ENCODE measurements at regions not wholly inside any gene's neighbourhood (a gene's known extent, or its start where the extent isn't known, plus 50 kb on each side); places are given as distances from the start of the nearest gene placed in this dataset.
A peak's percentile ranks its signal among the peaks of the same experiment; 100 is the strongest.
"Not testable (repeated sequence)": the region's sequence is repeated elsewhere in the genome, so short reads cannot be mapped to it uniquely, and the experiment has no call there.

DNA sequence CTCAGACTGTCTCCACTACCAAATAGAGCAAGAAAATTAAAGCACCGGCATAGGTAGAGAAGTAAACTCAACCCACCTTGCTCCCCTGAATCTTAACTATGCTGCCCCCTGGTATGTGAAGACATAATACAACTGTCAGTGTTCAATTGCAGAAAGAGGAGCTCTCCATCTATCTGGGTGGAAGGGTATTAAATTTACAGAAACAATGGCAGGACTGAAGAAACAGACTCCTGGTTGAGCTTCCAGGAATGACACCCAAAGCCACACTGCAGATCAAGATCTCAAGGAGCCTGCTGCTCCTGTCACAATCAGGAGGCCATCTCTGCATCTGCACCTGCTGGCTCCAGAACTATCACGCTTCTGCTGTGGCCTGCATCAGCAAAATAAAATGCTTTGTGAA, 132.1 kb upstream of the BMAL1 start:
- no peak for TF ChIP-seq ZFX (IDR thresholded peaks at IDR 0.05)
- TF ChIP-seq, protein P1, sequence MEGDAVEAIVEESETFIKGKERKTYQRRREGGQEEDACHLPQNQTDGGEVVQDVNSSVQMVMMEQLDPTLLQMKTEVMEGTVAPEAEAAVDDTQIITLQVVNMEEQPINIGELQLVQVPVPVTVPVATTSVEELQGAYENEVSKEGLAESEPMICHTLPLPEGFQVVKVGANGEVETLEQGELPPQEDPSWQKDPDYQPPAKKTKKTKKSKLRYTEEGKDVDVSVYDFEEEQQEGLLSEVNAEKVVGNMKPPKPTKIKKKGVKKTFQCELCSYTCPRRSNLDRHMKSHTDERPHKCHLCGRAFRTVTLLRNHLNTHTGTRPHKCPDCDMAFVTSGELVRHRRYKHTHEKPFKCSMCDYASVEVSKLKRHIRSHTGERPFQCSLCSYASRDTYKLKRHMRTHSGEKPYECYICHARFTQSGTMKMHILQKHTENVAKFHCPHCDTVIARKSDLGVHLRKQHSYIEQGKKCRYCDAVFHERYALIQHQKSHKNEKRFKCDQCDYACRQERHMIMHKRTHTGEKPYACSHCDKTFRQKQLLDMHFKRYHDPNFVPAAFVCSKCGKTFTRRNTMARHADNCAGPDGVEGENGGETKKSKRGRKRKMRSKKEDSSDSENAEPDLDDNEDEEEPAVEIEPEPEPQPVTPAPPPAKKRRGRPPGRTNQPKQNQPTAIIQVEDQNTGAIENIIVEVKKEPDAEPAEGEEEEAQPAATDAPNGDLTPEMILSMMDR (conservative IDR thresholded peaks at IDR 0.05), result no peak
- H3K27ac ChIP-seq, result no peak overlapping the region

DNA sequence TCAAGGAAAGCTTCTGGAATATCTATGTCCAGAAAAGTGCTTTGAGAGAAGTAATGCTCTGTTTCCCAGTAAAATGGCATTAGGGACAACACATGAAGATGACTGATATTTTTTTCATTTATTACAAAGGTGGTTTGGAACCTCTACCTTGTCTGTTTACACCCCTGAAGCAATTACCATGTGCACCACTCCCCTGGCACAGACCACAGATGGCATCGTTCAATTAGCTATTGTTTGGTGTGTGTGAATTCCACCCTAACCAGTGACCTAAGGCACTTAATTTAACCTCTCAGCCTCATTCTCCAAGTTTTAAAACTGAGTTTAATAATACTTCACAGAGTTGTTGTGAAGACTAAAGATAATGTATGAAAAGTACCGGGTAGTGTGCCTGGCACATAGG, 127.6 kb upstream of the BMAL1 start:
- H3K27ac ChIP-seq, result no peak overlapping the region
- TF ChIP-seq, protein P1 (conservative IDR thresholded peaks at IDR 0.05), result no peak
- no peak for TF ChIP-seq ZFX (IDR thresholded peaks at IDR 0.05)

DNA sequence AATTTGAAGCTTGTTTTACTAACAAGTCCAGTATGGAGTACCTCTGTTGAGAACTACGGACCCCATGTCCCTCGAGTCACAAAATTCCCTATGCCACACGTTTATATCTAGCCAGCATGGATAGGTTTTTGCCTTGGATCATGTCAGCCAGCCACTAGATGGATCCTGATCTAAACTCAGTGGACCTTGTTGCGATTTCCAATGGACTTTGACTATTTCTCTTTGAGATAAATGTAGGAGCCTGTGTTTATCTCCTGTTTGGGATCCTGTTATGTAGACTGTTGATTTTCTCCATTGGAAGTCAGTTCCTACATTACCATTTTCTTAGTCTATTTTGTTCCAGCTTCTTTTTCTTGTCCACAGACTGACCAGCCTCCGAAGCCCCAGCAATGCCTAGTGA, 127.1 kb upstream of the BMAL1 start:
- TF ChIP-seq, protein P1 (conservative IDR thresholded peaks at IDR 0.05), result no peak
- TF ChIP-seq ZFX (IDR thresholded peaks at IDR 0.05), result no peak
- H3K27ac ChIP-seq, result no peak overlapping the region

DNA sequence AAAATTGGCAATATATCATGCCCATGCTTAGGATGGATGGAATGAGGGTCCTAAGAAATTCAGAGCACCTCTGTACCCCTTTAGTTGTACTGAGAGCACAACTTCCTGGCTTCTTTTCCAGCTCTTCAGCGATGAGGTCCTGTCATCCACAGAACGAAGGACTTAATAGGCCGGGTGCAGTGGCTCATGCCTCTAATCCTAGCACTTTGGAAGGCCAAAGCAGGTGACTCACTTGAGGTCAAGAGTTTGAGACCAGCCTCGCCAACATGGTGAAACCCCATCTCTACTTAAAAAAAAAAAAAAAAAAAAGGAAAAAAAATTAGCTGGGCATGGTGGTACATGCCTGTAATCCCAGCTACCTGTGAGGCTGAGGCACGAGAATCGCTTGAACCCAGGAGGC, 125.3 kb upstream of the BMAL1 start:
- H3K27ac ChIP-seq, result no peak overlapping the region

DNA sequence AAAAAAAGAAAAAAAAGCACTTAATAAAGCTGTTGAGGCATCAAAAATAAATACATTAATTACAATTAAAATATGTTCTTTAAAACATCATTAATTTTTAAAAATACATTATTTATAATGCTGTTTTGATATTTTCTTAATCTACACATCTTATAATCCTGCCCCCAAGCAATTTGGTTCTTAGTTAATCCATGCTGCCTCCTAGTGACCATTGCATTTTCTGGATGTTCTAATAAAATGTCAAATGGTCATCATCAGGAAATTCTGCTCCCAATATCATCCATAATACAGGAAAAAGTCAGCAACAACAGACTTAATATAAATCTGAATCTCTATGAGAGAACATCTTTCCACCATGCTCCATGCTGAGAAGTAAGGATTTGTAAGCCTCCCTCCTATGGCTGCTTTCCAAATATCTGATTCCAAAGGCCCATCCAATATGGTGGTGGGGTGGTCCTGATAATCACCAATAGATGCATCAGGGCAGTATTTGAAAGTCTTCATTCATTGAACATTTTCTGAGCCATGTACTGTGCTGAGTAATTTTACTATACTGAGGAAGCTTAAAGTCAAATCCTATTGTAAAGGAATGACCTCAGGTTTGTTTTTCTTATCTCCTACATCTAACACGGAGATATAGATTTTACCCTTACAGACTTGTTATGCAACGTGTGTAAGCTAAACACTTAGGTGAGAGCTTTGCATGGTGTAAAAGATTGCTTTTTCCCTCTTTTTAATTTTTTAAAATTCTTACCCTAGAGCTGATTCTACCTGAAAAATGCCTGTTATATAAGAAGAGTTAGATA, 124.7 kb upstream of the BMAL1 start:
- no peak overlapping the region for H3K27ac ChIP-seq

More for the DNA sequence above, 125.3 kb upstream of the BMAL1 start:
- no peak for TF ChIP-seq ZFX (IDR thresholded peaks at IDR 0.05)
- TF ChIP-seq, protein P1 (conservative IDR thresholded peaks at IDR 0.05), result no peak

DNA sequence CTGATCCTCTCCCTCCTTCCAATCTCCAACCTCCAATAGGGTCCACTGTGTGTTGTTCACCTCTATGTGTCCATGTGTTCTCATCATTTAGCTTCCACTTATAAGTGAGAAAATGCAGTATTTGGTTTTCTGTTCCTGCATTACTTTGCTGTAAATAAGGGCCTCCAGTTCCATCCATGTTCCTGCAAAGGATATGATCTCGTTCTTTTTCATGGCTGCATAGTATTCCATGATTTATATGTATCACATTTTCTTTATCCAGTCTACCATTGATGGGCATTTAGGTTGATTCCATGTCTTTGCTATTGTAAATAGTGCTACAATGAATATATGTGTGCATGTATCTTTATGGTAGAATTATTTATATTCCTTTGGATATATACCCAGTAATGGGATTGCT, 123.2 kb upstream of the BMAL1 start:
- not testable (repeated sequence) for H3K27ac ChIP-seq

More for the DNA sequence above, 124.7 kb upstream of the BMAL1 start:
- no peak for TF ChIP-seq ZFX (IDR thresholded peaks at IDR 0.05)
- TF ChIP-seq, protein P1 (conservative IDR thresholded peaks at IDR 0.05), result peak; percentile 84

DNA sequence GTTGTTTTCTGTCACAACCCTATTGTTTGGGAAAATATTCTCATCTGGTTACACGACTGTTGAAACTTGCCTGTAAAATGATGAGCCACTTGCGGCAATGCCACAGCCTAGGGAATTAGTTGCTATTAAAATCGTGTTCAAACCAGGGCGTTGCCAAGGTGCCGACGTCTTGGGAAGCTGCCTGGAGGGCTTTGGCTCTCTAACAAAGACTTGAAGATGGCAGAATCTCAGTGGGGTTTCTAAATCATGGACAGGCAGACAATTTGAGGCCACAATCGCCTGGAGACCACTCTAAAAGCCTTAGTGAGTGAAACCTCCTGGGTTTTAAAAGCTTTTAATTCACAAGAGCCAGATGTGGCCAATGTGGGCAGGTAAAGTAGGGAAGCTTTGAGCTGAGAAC, 117.2 kb upstream of the BMAL1 start:
- TF ChIP-seq ZFX (IDR thresholded peaks at IDR 0.05), result no peak
- TF ChIP-seq, protein P1 (conservative IDR thresholded peaks at IDR 0.05), result no peak
- no peak overlapping the region for H3K27ac ChIP-seq

DNA sequence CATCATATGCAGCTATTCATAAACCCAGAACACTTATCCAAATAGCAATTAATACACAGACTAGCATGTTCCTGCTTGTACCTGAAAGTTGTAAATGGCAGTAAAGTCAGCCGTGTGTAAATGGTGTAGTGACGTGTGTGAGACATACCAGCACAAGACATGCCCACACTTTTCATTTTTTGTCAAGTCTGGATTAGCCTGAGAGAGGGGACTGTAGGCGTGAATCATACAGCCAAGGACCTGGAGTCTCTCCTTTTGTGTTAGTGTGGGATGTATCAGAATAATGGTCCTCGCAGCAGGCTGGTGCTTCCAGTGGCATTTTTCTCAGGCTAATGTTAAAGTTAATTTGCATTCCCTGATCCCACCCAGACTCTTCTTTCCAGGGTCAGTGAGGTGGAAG, 116.8 kb upstream of the BMAL1 start:
- H3K27ac ChIP-seq, result no peak overlapping the region

More for the DNA sequence above, 116.8 kb upstream of the BMAL1 start:
- TF ChIP-seq ZFX (IDR thresholded peaks at IDR 0.05), result no peak
- TF ChIP-seq, protein P1 (conservative IDR thresholded peaks at IDR 0.05), result no peak
